PC-3 (cell line): ENCODE measurements at regions not wholly inside any gene's neighbourhood (a gene's known extent, or its start where the extent isn't known, plus 50 kb on each side); places are given as distances from the start of the nearest gene placed in this dataset.
A peak's percentile ranks its signal among the peaks of the same experiment; 100 is the strongest.

Experiments
- ATAC-seq: fragments of 200-7000 bp; cut with Tn5 transposase; 2 replicates; pipeline ENCODE4 v1.9.1; 2020; ENCODE audit warnings: mild to moderate bottlenecking, moderate library complexity
- BruUV-seq: library from RNA; stranded (reverse); fragments of 400-500 nt; replicated peaks from 2 replicates; lab custom pipeline; 2021; lab: Mats Ljungman, UMichigan
- CTCF ChIA-PET: fragments of 300-600 bp; sonication (Branson Sonifier 250); formaldehyde crosslinking; loops from one replicate; lab custom pipeline; 2022; ENCODE audit warnings: antibody characterized with exemption; lab: Charles Lee
- POLR2A ChIA-PET: fragments of 300-600 bp; sonication (Branson Sonifier 250); formaldehyde crosslinking; loops from one replicate; lab custom pipeline; 2022; ENCODE audit warnings: antibody characterized with exemption; ENCODE audit not compliant: unreplicated experiment; lab: Charles Lee
- DNase-seq: peaks from one replicate; pipeline ENCODE4 v3.0.0-alpha.2; 2015
- H2AFZ ChIP-seq: fragments of 300-600 bp; sonication (generic); 2 replicates; pipeline ENCODE4 v1.6.0; 2016; ENCODE audit warnings: antibody characterized with exemption, low read length
- H3F3A ChIP-seq: fragments of 300-600 bp; sonication (generic); one replicate; pipeline ENCODE4 v1.6.0; 2017; ENCODE audit warnings: antibody characterized with exemption, low read length, control low read depth, mild to moderate bottlenecking; ENCODE audit not compliant: unreplicated experiment
- H3K27ac ChIP-seq: fragments of 300-600 bp; sonication (generic); 2 replicates; pipeline ENCODE4 v1.5.1; 2016; ENCODE audit warnings: mild to moderate bottlenecking, low read length
- H3K27me3 ChIP-seq: fragments of 300-600 bp; sonication (generic); 2 replicates; pipeline ENCODE4 v1.6.1; 2016; ENCODE audit warnings: low read length, mixed read lengths
- H3K36me3 ChIP-seq: fragments of 300-600 bp; sonication (generic); 2 replicates; pipeline ENCODE4 v1.6.1; 2016; ENCODE audit warnings: low read depth, mixed run types, low read length, mixed read lengths
- H3K4me1 ChIP-seq: fragments of 300-600 bp; sonication (generic); 2 replicates; pipeline ENCODE4 v1.5.1; 2016; ENCODE audit warnings: low read length; ENCODE audit not compliant: insufficient read depth
- H3K4me2 ChIP-seq: fragments of 300-600 bp; sonication (generic); 2 replicates; pipeline ENCODE4 v1.6.0; 2016; ENCODE audit warnings: low read length
- H3K4me3 ChIP-seq: fragments of 300-600 bp; sonication (generic); 2 replicates; pipeline ENCODE4 v1.5.1; 2016; ENCODE audit warnings: mild to moderate bottlenecking, low read length, mixed read lengths
- H3K79me2 ChIP-seq: fragments of 300-600 bp; sonication (generic); 2 replicates; pipeline ENCODE4 v1.6.1; 2017; ENCODE audit warnings: low read length, mixed read lengths
- H3K9ac ChIP-seq: fragments of 300-600 bp; sonication (generic); 2 replicates; pipeline ENCODE4 v1.6.0; 2016; ENCODE audit warnings: mild to moderate bottlenecking, low read length
- H3K9me2 ChIP-seq: fragments of 300-600 bp; sonication (generic); replicated peaks from 2 replicates; pipeline ENCODE4 v1.6.1; 2016; ENCODE audit warnings: mixed run types, low read length, mixed read lengths
- H3K9me3 ChIP-seq: fragments of 300-600 bp; sonication (generic); 2 replicates; pipeline ENCODE4 v1.6.1; 2016; ENCODE audit warnings: low read length, mixed read lengths
- H4K20me1 ChIP-seq: fragments of 300-600 bp; sonication (generic); 2 replicates; pipeline ENCODE4 v1.6.1; 2016; ENCODE audit warnings: low read length, mixed read lengths
- EZH2 ChIP-seq: fragments of 300-600 bp; sonication (generic); IDR thresholded peaks from one replicate; pipeline ENCODE4 v1.6.1; 2017; ENCODE audit warnings: antibody characterized with exemption, mild to moderate bottlenecking, low read length; ENCODE audit not compliant: unreplicated experiment
- EZH2phosphoT487 ChIP-seq: fragments of 300-600 bp; sonication (generic); IDR thresholded peaks from 2 replicates; pipeline ENCODE4 v1.6.1; 2018; ENCODE audit warnings: mild to moderate bottlenecking, antibody characterized with exemption, low read length, borderline replicate concordance
- intact Hi-C: fragments of 100-400 bp; cut with micrococcal nuclease; formaldehyde crosslinking; loops from 2 replicates; pipeline ENCODE4 v1.9.0; 2023
- TF ChIP-seq, protein P1 (sequence below): fragments of 300-600 bp; sonication (generic); conservative IDR thresholded peaks from 2 replicates; pipeline ENCODE4 v1.5.1; 2017; ENCODE audit warnings: antibody characterized with exemption, low read depth, mild to moderate bottlenecking, low read length

- Histone ChIP-seq H3F3A (no peaks in the 10 kb centered on the region), H3K9ac (no peak overlapping the region), H3K4me1 (no peaks in the 10 kb centered on the region), H2AFZ (no peak overlapping the region), H3K27me3 (no peaks in the 10 kb centered on the region), H3K36me3 (no peaks in the 10 kb centered on the region), H4K20me1 (no peaks in the 10 kb centered on the region), H3K4me2 (no peak overlapping the region), H3K9me2 (no peaks in the 10 kb centered on the region), H3K9me3 (no peaks in the 10 kb centered on the region), H3K27ac (no peak overlapping the region), H3K79me2 (no peaks in the 10 kb centered on the region), H3K4me3 (no peak overlapping the region)
- POLR2A ChIA-PET, result no interaction called here
- BruUV-seq, result no TSS peak
- intact Hi-C loops, result loop anchor here (2.0 to 10.0 kb wide), 2 partner anchors 37 to 159 kb away; no protein-coding TSS in a partner anchor
- TF ChIP-seq EZH2, result no peak
- TF ChIP-seq EZH2phosphoT487, result no peak
- TF ChIP-seq, protein P1, sequence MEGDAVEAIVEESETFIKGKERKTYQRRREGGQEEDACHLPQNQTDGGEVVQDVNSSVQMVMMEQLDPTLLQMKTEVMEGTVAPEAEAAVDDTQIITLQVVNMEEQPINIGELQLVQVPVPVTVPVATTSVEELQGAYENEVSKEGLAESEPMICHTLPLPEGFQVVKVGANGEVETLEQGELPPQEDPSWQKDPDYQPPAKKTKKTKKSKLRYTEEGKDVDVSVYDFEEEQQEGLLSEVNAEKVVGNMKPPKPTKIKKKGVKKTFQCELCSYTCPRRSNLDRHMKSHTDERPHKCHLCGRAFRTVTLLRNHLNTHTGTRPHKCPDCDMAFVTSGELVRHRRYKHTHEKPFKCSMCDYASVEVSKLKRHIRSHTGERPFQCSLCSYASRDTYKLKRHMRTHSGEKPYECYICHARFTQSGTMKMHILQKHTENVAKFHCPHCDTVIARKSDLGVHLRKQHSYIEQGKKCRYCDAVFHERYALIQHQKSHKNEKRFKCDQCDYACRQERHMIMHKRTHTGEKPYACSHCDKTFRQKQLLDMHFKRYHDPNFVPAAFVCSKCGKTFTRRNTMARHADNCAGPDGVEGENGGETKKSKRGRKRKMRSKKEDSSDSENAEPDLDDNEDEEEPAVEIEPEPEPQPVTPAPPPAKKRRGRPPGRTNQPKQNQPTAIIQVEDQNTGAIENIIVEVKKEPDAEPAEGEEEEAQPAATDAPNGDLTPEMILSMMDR, result no peak
- peak; percentile 24 for DNase-seq
- CTCF ChIA-PET, result interaction anchor here (0.7 kb wide), 1 partner anchor 34 kb away, joined by 3 read pairs; no protein-coding TSS in a partner anchor
- peak; percentile 73 for ATAC-seq
Measured at GRCh38 chr18:30415903-30416302, 626.6 kb downstream of the DSC3 start.

DNA sequence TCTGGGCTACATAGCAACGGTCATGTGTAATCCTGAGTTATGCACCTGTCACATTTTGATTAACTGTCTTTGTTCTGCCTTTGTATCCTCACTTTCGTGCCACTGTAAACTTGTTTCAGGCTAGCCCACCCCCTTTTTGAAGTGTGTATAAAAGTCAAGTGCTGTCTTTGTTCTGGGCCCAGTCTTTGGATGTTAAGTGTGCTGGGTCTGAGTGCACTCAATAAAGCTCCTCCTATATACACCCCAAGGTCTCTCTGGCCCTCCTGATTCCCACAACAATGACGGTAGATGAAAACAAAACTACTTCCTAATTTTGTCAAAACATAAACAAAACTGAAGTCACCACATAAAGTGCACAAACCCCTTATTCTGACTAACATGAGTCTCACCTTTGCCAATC, 633.4 kb downstream of the DSC3 start:
- intact Hi-C loops, result no loop called here

GRCh38 chr18:30406728-30407127, 635.8 kb downstream of the DSC3 start:
- no peaks in the 10 kb centered on the region for H3F3A ChIP-seq
- CTCF ChIA-PET, result no interaction called here
- no peak overlapping the region for H3K4me2 ChIP-seq
- no peak overlapping the region for H3K9ac ChIP-seq
- ATAC-seq (peak; percentile 68), DNase-seq (peak; percentile 36)
- no peak overlapping the region for H3K27ac ChIP-seq
- no peaks in the 10 kb centered on the region for H3K79me2 ChIP-seq
- POLR2A ChIA-PET, result no interaction called here
- BruUV-seq, result no TSS peak
- no peaks in the 10 kb centered on the region for H3K27me3 ChIP-seq
- TF ChIP-seq EZH2phosphoT487 (no peak), EZH2 (no peak)
- TF ChIP-seq, protein P1, result no peak
- H3K4me1 ChIP-seq, result no peaks in the 10 kb centered on the region
- H3K9me3 ChIP-seq, result 0 out of 2 replicates have a peak, but pooled peaks cover 4% of the 10 kb centered on the region
- H3K36me3 ChIP-seq, result no peaks in the 10 kb centered on the region
- H3K9me2 ChIP-seq, result no peaks in the 10 kb centered on the region
- H4K20me1 ChIP-seq, result no peaks in the 10 kb centered on the region
- H2AFZ ChIP-seq, result no peak overlapping the region
- intact Hi-C loops, result no loop called here
- no peak overlapping the region for H3K4me3 ChIP-seq

More for the DNA sequence above, 633.4 kb downstream of the DSC3 start:
- BruUV-seq, result no TSS peak
- H2AFZ ChIP-seq, result no peak overlapping the region
- no peaks in the 10 kb centered on the region for H3K79me2 ChIP-seq
- H3K4me2 ChIP-seq, result no peak overlapping the region
- no peak for DNase-seq
- ChIA-PET POLR2A (no interaction called here), CTCF (no interaction called here)
- H3F3A ChIP-seq, result no peaks in the 10 kb centered on the region
- ATAC-seq, result no peak
- 0 out of 2 replicates have a peak, but pooled peaks cover 4% of the 10 kb centered on the region for H3K9me3 ChIP-seq
- no peaks in the 10 kb centered on the region for H3K27me3 ChIP-seq
- H3K4me1 ChIP-seq, result no peaks in the 10 kb centered on the region
- H3K4me3 ChIP-seq, result no peak overlapping the region
- no peaks in the 10 kb centered on the region for H4K20me1 ChIP-seq
- no peaks in the 10 kb centered on the region for H3K36me3 ChIP-seq
- H3K27ac ChIP-seq, result no peak overlapping the region
- H3K9ac ChIP-seq, result no peak overlapping the region
- H3K9me2 ChIP-seq, result no peaks in the 10 kb centered on the region
- TF ChIP-seq, protein P1, result no peak
- no peak for TF ChIP-seq EZH2
- TF ChIP-seq EZH2phosphoT487, result no peak
